Memory B cell (primary cell): ENCODE measurements at regions not wholly inside any gene's neighbourhood (a gene's known extent, or its start where the extent isn't known, plus 50 kb on each side); places are given as distances from the start of the nearest gene placed in this dataset.
A peak's percentile ranks its signal among the peaks of the same experiment; 100 is the strongest.

ENCODE experiments used
- ATAC-seq: fragments of 150-1000 bp; cut with Tn5 transposase; 2 replicates; pipeline ENCODE4 v1.10.0; 2021; ENCODE audit warnings: low read depth, mild to moderate bottlenecking, moderate library complexity
- DNase-seq, 2 donors: peaks; one replicate each; pipeline ENCODE4 v3.0.0; 2022; ENCODE audit warnings: low spot score in 2 of 2
- H3K27ac Mint-ChIP-seq: one replicate; pipeline ENCODE4 v1.8.0; 2022; ENCODE audit warnings: mild to moderate bottlenecking, moderate library complexity, mixed read lengths
- H3K27me3 Mint-ChIP-seq: one replicate; pipeline ENCODE4 v1.8.0; 2022; ENCODE audit warnings: mixed read lengths
- H3K36me3 Mint-ChIP-seq: one replicate; pipeline ENCODE4 v1.8.0; 2022; ENCODE audit warnings: mild to moderate bottlenecking, mixed read lengths
- H3K4me1 Mint-ChIP-seq: one replicate; pipeline ENCODE4 v1.8.0; 2022; ENCODE audit warnings: mixed read lengths
- H3K4me3 Mint-ChIP-seq: one replicate; pipeline ENCODE4 v1.8.0; 2022; ENCODE audit warnings: mild to moderate bottlenecking, moderate library complexity, mixed read lengths
- H3K9me3 Mint-ChIP-seq: one replicate; pipeline ENCODE4 v1.8.0; 2022; ENCODE audit warnings: mixed read lengths

GRCh38 chr17:12254460-12254859, 233.8 kb downstream of the MAP2K4 start:
- no peak overlapping the region for H3K4me3 Mint-ChIP-seq
- peaks cover 5% of the 10 kb centered on the region for H3K4me1 Mint-ChIP-seq
- DNase-seq (no peak), ATAC-seq (no peak)
- H3K36me3 Mint-ChIP-seq: no peaks in the 10 kb centered on the region
- no peaks in the 10 kb centered on the region for H3K9me3 Mint-ChIP-seq
- H3K27ac Mint-ChIP-seq: no peak overlapping the region
- peaks cover 9% of the 10 kb centered on the region for H3K27me3 Mint-ChIP-seq

- peak; percentile 50 for ATAC-seq
- H3K36me3 Mint-ChIP-seq: no peaks in the 10 kb centered on the region
- no peaks in the 10 kb centered on the region for H3K9me3 Mint-ChIP-seq
- H3K27ac Mint-ChIP-seq: no peak overlapping the region
- DNase-seq: no peak
- H3K4me1 Mint-ChIP-seq: no peaks in the 10 kb centered on the region
- H3K4me3 Mint-ChIP-seq: no peak overlapping the region
- peaks cover 1% of the 10 kb centered on the region for H3K27me3 Mint-ChIP-seq
Measured at GRCh38 chr17:12256380-12256995, 235.8 kb downstream of the MAP2K4 start.

- Mint-ChIP-seq H3K4me1 (no peaks in the 10 kb centered on the region), H3K9me3 (no peaks in the 10 kb centered on the region), H3K36me3 (no peaks in the 10 kb centered on the region), H3K4me3 (no peak overlapping the region), H3K27ac (no peak overlapping the region), H3K27me3 (peaks cover 1% of the 10 kb centered on the region)
- DNase-seq (no peak), ATAC-seq (no peak)
Measured at GRCh38 chr17:12257176-12257575, 236.5 kb downstream of the MAP2K4 start.

GRCh38 chr17:12261354-12261753, 240.7 kb downstream of the MAP2K4 start:
- no peaks in the 10 kb centered on the region for H3K36me3 Mint-ChIP-seq

GRCh38 chr17:12269751-12270150, 249.1 kb downstream of the MAP2K4 start:
- H3K4me3 Mint-ChIP-seq: no peak overlapping the region
- H3K36me3 Mint-ChIP-seq: peaks cover 4% of the 10 kb centered on the region
- H3K27ac Mint-ChIP-seq: no peak overlapping the region
- no peak for DNase-seq
- ATAC-seq: no peak
- peaks cover 3% of the 10 kb centered on the region for H3K9me3 Mint-ChIP-seq
- no peaks in the 10 kb centered on the region for H3K4me1 Mint-ChIP-seq
- peaks cover 2% of the 10 kb centered on the region for H3K27me3 Mint-ChIP-seq

More at GRCh38 chr17:12261354-12261753, 240.7 kb downstream of the MAP2K4 start:
- Mint-ChIP-seq H3K4me1 (no peaks in the 10 kb centered on the region), H3K9me3 (no peaks in the 10 kb centered on the region), H3K4me3 (no peak overlapping the region), H3K27ac (no peak overlapping the region), H3K27me3 (no peaks in the 10 kb centered on the region)
- ATAC-seq: no peak
- DNase-seq: no peak

GRCh38 chr17:12277827-12278226, 257.1 kb downstream of the MAP2K4 start:
- Mint-ChIP-seq H3K27ac (no peak overlapping the region), H3K9me3 (peaks cover 3% of the 10 kb centered on the region), H3K4me1 (no peaks in the 10 kb centered on the region), H3K4me3 (no peak overlapping the region), H3K36me3 (peaks cover 4% of the 10 kb centered on the region), H3K27me3 (no peaks in the 10 kb centered on the region)
- ATAC-seq: no peak
- no peak for DNase-seq

- DNase-seq: no peak
- no peak for ATAC-seq
- no peak overlapping the region for H3K27ac Mint-ChIP-seq
Measured at GRCh38 chr17:12282056-12282455, 261.4 kb downstream of the MAP2K4 start.

GRCh38 chr17:12287953-12288352, 267.3 kb downstream of the MAP2K4 start:
- no peak overlapping the region for H3K27ac Mint-ChIP-seq
- no peak overlapping the region for H3K4me3 Mint-ChIP-seq
- no peak for DNase-seq
- H3K27me3 Mint-ChIP-seq: no peaks in the 10 kb centered on the region
- H3K36me3 Mint-ChIP-seq: no peaks in the 10 kb centered on the region
- no peak for ATAC-seq
- H3K4me1 Mint-ChIP-seq: no peaks in the 10 kb centered on the region
- H3K9me3 Mint-ChIP-seq: no peaks in the 10 kb centered on the region

More at GRCh38 chr17:12282056-12282455, 261.4 kb downstream of the MAP2K4 start:
- H3K4me1 Mint-ChIP-seq: no peaks in the 10 kb centered on the region
- H3K36me3 Mint-ChIP-seq: no peaks in the 10 kb centered on the region
- H3K4me3 Mint-ChIP-seq: no peak overlapping the region
- H3K27me3 Mint-ChIP-seq: no peaks in the 10 kb centered on the region
- no peaks in the 10 kb centered on the region for H3K9me3 Mint-ChIP-seq

- Mint-ChIP-seq H3K27me3 (no peaks in the 10 kb centered on the region), H3K27ac (no peak overlapping the region), H3K36me3 (no peaks in the 10 kb centered on the region), H3K9me3 (no peaks in the 10 kb centered on the region), H3K4me1 (no peaks in the 10 kb centered on the region), H3K4me3 (no peak overlapping the region)
- DNase-seq (no peak), ATAC-seq (no peak)
Measured at GRCh38 chr17:12290207-12290606, 269.5 kb downstream of the MAP2K4 start.

GRCh38 chr17:12296209-12296625, 275.5 kb downstream of the MAP2K4 start:
- Mint-ChIP-seq H3K27ac (no peak overlapping the region), H3K4me1 (no peaks in the 10 kb centered on the region), H3K4me3 (no peak overlapping the region), H3K9me3 (no peaks in the 10 kb centered on the region), H3K27me3 (no peaks in the 10 kb centered on the region), H3K36me3 (no peaks in the 10 kb centered on the region)
- DNase-seq (no peak), ATAC-seq (no peak)

- Mint-ChIP-seq H3K4me1 (no peaks in the 10 kb centered on the region), H3K27me3 (no peaks in the 10 kb centered on the region), H3K9me3 (no peaks in the 10 kb centered on the region), H3K4me3 (no peak overlapping the region), H3K36me3 (no peaks in the 10 kb centered on the region), H3K27ac (no peak overlapping the region)
- no peak for DNase-seq
- no peak for ATAC-seq
Measured at GRCh38 chr17:12301551-12301950, 280.9 kb downstream of the MAP2K4 start.

- H3K4me3 Mint-ChIP-seq: no peak overlapping the region
- no peak overlapping the region for H3K27ac Mint-ChIP-seq
- no peak for ATAC-seq
- H3K27me3 Mint-ChIP-seq: no peaks in the 10 kb centered on the region
- H3K9me3 Mint-ChIP-seq: peaks cover 2% of the 10 kb centered on the region
- no peaks in the 10 kb centered on the region for H3K4me1 Mint-ChIP-seq
- no peaks in the 10 kb centered on the region for H3K36me3 Mint-ChIP-seq
- no peak for DNase-seq
Measured at GRCh38 chr17:12302711-12303110, 282.0 kb downstream of the MAP2K4 start.

GRCh38 chr17:12310811-12311210, 290.1 kb downstream of the MAP2K4 start:
- Mint-ChIP-seq H3K4me3 (no peak overlapping the region), H3K4me1 (no peaks in the 10 kb centered on the region), H3K9me3 (peaks cover 21% of the 10 kb centered on the region), H3K27me3 (peaks cover 2% of the 10 kb centered on the region), H3K36me3 (peaks cover 3% of the 10 kb centered on the region), H3K27ac (no peak overlapping the region)
- DNase-seq (no peak), ATAC-seq (no peak)

- Mint-ChIP-seq H3K27ac (no peak overlapping the region), H3K4me3 (no peak overlapping the region), H3K27me3 (peaks cover 2% of the 10 kb centered on the region), H3K36me3 (peaks cover 3% of the 10 kb centered on the region), H3K4me1 (no peaks in the 10 kb centered on the region), H3K9me3 (peaks cover 19% of the 10 kb centered on the region)
- ATAC-seq: no peak
- DNase-seq: no peak
Measured at GRCh38 chr17:12312692-12313091, 292.0 kb downstream of the MAP2K4 start.

GRCh38 chr17:12313786-12314185, 293.1 kb downstream of the MAP2K4 start:
- Mint-ChIP-seq H3K36me3 (peaks cover 3% of the 10 kb centered on the region), H3K4me3 (no peak overlapping the region), H3K9me3 (peaks cover 19% of the 10 kb centered on the region), H3K27ac (no peak overlapping the region), H3K4me1 (no peaks in the 10 kb centered on the region), H3K27me3 (peaks cover 2% of the 10 kb centered on the region)
- no peak for DNase-seq
- no peak for ATAC-seq
